Gastrocnemius medialis (tissue), 4 donors: ENCODE measurements at regions not wholly inside any gene's neighbourhood (a gene's known extent, or its start where the extent isn't known, plus 50 kb on each side); places are given as distances from the start of the nearest gene placed in this dataset.

Source experiments
- ATAC-seq, 2 donors: fragments of 150-250 bp; one replicate each; pipeline ENCODE4 v1.9.1; 2016
- DNase-seq, 2 donors: peaks; one replicate each; pipeline ENCODE4 v3.0.0-alpha.2; 2019
- H3K27ac ChIP-seq, 4 donors: fragments of 200-600 bp; sonication (generic); 1 replicate in 1 of 4; 2 replicates in 3 of 4; pipeline ENCODE4 v1.5.1; 2016 to 2018; ENCODE audit warnings: mild to moderate bottlenecking in 2 of 4, moderate library complexity in 1 of 4
- H3K27me3 ChIP-seq, 3 donors: fragments of 200-600 bp; sonication (generic) in 2 of 3; 1 replicate in 1 of 3; 2 replicates in 2 of 3; pipeline versions ENCODE4 v1.5.1 to v1.6.0; 2016 to 2019; ENCODE audit warnings: mild to moderate bottlenecking in 1 of 3, moderate library complexity in 1 of 3
- H3K36me3 ChIP-seq, 2 donors: fragments of 200-600 bp; sonication (generic) in 1 of 2; one replicate each; pipeline ENCODE4 v1.5.1; 2017 to 2018
- H3K4me1 ChIP-seq, 2 donors: fragments of 200-600 bp; sonication (generic) in 1 of 2; one replicate each; pipeline ENCODE4 v1.5.1; 2016 to 2017; ENCODE audit warnings: mild to moderate bottlenecking in 2 of 2
- H3K4me3 ChIP-seq, 4 donors: fragments of 200-600 bp; sonication (generic) in 3 of 4; 1 replicate in 1 of 4; 2 replicates in 3 of 4; pipeline ENCODE4 v1.5.1; 2016 to 2019; ENCODE audit warnings: mild to moderate bottlenecking in 2 of 4
- H3K9me3 ChIP-seq, 3 donors: fragments of 200-600 bp; sonication (generic) in 2 of 3; 1 replicate in 1 of 3; 2 replicates in 2 of 3; pipeline ENCODE4 v1.5.1; 2016 to 2019
- CTCF ChIP-seq, 5 experiments: fragments of 450-650 bp in 3 of 5; fragments of 200-600 bp in 2 of 5; sonication (generic) in 2 of 5; IDR thresholded peaks in 4 of 5; conservative IDR thresholded peaks in 1 of 5; 1 replicate in 4 of 5; 2 replicates in 1 of 5; pipeline ENCODE4 v1.5.1; 2016 to 2019; ENCODE audit warnings: antibody characterized with exemption in 5 of 5, mild to moderate bottlenecking in 3 of 5, moderate library complexity in 3 of 5
- POLR2A ChIP-seq, 2 donors: fragments of 450-650 bp; IDR thresholded peaks; one replicate each; pipeline ENCODE4 v1.6.1; 2017; ENCODE audit warnings: antibody characterized with exemption in 2 of 2, mild to moderate bottlenecking in 2 of 2, moderate library complexity in 2 of 2
- in situ Hi-C, 4 donors: fragments of 200-750 bp; cut with MboI; loops; one replicate each; pipeline versions ENCODE4 v1.15.0 to v1.8.0; 2017; ENCODE audit warnings: low sequenced_read_pairs in 4 of 4
- intact Hi-C: fragments of 100-400 bp; cut with DNase I; formaldehyde crosslinking; loops from one replicate; pipeline ENCODE4 v1.15.1; 2023; ENCODE audit warnings: low total_unique reads

GRCh38 chr13:76630629-76631230, 255.5 kb downstream of the KCTD12 start:
- no peak for ATAC-seq
- no peak overlapping the region for H3K27ac ChIP-seq
- no peaks in the 10 kb centered on the region for H3K27me3 ChIP-seq
- peaks cover 0 to 10% of the 10 kb centered on the region in 2 donors for H3K4me1 ChIP-seq
- no peak for TF ChIP-seq CTCF (IDR thresholded peaks at IDR 0.05 in 4 of 5, conservative IDR thresholded peaks at IDR 0.05 in 1 of 5)
- no peak overlapping the region for H3K4me3 ChIP-seq
- no peaks in the 10 kb centered on the region for H3K9me3 ChIP-seq
- H3K36me3 ChIP-seq = no peaks in the 10 kb centered on the region
- in situ Hi-C loops = no loop called here
- DNase-seq = no peak
- intact Hi-C loops = no loop called here

GRCh38 chr13:76622315-76623040, 263.7 kb downstream of the KCTD12 start:
- intact Hi-C loops = no loop called here
- Histone ChIP-seq H3K36me3 (no peaks in the 10 kb centered on the region), H3K27me3 (no peaks in the 10 kb centered on the region), H3K27ac (peak overlapping the region in 1 of 4 donors; percentile 57), H3K4me1 (peaks cover 0 to 9% of the 10 kb centered on the region in 2 donors), H3K4me3 (no peak overlapping the region), H3K9me3 (no peaks in the 10 kb centered on the region)
- DNase-seq (peak; percentile 5 to 27), ATAC-seq (peak in 1 of 2 donors; percentile 58)
- TF ChIP-seq CTCF (IDR thresholded peaks at IDR 0.05 in 4 of 5, conservative IDR thresholded peaks at IDR 0.05 in 1 of 5) = no peak
- no peak for TF ChIP-seq POLR2A (IDR thresholded peaks at IDR 0.05)
- in situ Hi-C loops = no loop called here

DNA sequence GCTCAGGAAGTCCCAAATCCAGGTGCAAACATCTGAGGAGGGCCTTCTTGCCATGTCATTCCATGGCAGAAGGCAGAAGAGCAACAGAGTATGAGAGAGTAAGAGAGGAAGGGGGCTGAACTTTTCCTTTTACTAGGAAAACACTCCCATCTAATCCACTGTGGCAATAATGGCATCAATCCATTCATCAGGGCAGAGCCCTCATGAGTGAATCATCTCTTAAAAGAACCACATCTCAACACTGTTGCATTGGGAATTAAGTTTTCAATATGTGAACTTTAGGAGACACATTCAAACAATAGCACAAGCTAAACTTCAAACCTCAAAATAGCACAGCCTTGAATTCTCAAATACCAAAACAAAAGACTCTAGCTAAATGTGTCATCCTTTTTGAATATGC, 264.5 kb downstream of the KCTD12 start:
- no peak for ATAC-seq
- no peaks in the 10 kb centered on the region for H3K27me3 ChIP-seq
- in situ Hi-C loops = no loop called here
- peak overlapping the region in 1 of 4 donors; percentile 26 for H3K27ac ChIP-seq
- TF ChIP-seq POLR2A (IDR thresholded peaks at IDR 0.05) (no peak), CTCF (IDR thresholded peaks at IDR 0.05 in 4 of 5, conservative IDR thresholded peaks at IDR 0.05 in 1 of 5) (no peak)
- H3K36me3 ChIP-seq = no peaks in the 10 kb centered on the region
- no peak overlapping the region for H3K4me3 ChIP-seq
- H3K4me1 ChIP-seq = peaks cover 0 to 9% of the 10 kb centered on the region in 2 donors
- intact Hi-C loops = no loop called here
- DNase-seq = no peak
- H3K9me3 ChIP-seq = no peaks in the 10 kb centered on the region

- DNase-seq (no peak), ATAC-seq (no peak)
- H3K9me3 ChIP-seq = no peaks in the 10 kb centered on the region
- in situ Hi-C loops (no loop called here), intact Hi-C loops (no loop called here)
- no peak overlapping the region for H3K27ac ChIP-seq
- TF ChIP-seq POLR2A (IDR thresholded peaks at IDR 0.05) (no peak), CTCF (IDR thresholded peaks at IDR 0.05 in 4 of 5, conservative IDR thresholded peaks at IDR 0.05 in 1 of 5) (no peak)
- H3K4me1 ChIP-seq = peaks cover 0 to 9% of the 10 kb centered on the region in 2 donors
- H3K27me3 ChIP-seq = no peaks in the 10 kb centered on the region
- no peaks in the 10 kb centered on the region for H3K36me3 ChIP-seq
- no peak overlapping the region for H3K4me3 ChIP-seq
These were observed 266.2 kb downstream of the KCTD12 start for GRCh38 chr13:76620036-76620435.
